Endothelial cell of umbilical vein (primary cell): ENCODE measurements at regions not wholly inside any gene's neighbourhood (a gene's known extent, or its start where the extent isn't known, plus 50 kb on each side); places are given as distances from the start of the nearest gene placed in this dataset.

Experiments
- BruUV-seq: library from RNA; stranded (reverse); fragments of 400-500 nt; replicated peaks from 2 replicates; lab custom pipeline; 2021; lab: Mats Ljungman, UMichigan
- CTCF ChIA-PET: fragments of 300-600, 350-600 bp; sonication (Branson Sonifier 250); formaldehyde crosslinking; loops from one replicate; lab custom pipeline; 2021; ENCODE audit warnings: antibody characterized with exemption, inconsistent platforms; lab: Charles Lee
- POLR2A ChIA-PET: fragments of 300-600, 350-600 bp; sonication (Branson Sonifier 250); formaldehyde crosslinking; loops from one replicate; lab custom pipeline; 2021; ENCODE audit warnings: antibody characterized with exemption, inconsistent platforms; lab: Charles Lee
- DNase-seq: peaks from one replicate; pipeline ENCODE4 v3.0.0-alpha.2; 2011; ENCODE audit warnings: low read depth, low spot score
- FAIRE-seq: peaks from 2 replicates; lab custom pipeline; 2011; peaks lifted over from hg19 to GRCh38; lab: Jason Lieb, UNC
- H2AFZ ChIP-seq: 2 replicates; pipeline ENCODE4 v1.6.0; 2012; ENCODE audit warnings: low read depth, low read length, control low read depth, inconsistent platforms
- H3K27ac ChIP-seq: 2 replicates; pipeline ENCODE4 v1.5.1; 2011; ENCODE audit warnings: low read depth, mild to moderate bottlenecking, control low read depth, low read length, moderate library complexity; ENCODE audit not compliant: insufficient read depth
- H3K27me3 ChIP-seq, 2 experiments: 2 replicates each; pipeline versions ENCODE4 v1.6.0 to v1.6.1; 2011; ENCODE audit warnings: low read length in 2 of 2, mixed read lengths in 1 of 2; ENCODE audit not compliant: control insufficient read depth in 2 of 2, insufficient read depth in 2 of 2
- H3K36me3 ChIP-seq, 2 experiments: 2 replicates in 1 of 2; 3 replicates in 1 of 2; pipeline ENCODE4 v1.5.1; 2011; ENCODE audit warnings: low read length in 2 of 2, mild to moderate bottlenecking in 1 of 2, moderate library complexity in 1 of 2; ENCODE audit not compliant: control insufficient read depth in 2 of 2, insufficient read depth in 2 of 2; ENCODE audit errors: extremely low read depth in 1 of 2
- H3K4me1 ChIP-seq: 3 replicates; pipeline ENCODE4 v1.5.1; 2011; ENCODE audit warnings: mild to moderate bottlenecking, low read length; ENCODE audit not compliant: control insufficient read depth, insufficient read depth; ENCODE audit errors: extremely low read depth
- H3K4me2 ChIP-seq: 2 replicates; pipeline ENCODE4 v1.6.1; 2011; ENCODE audit warnings: low read length, control low read depth, mixed read lengths; ENCODE audit not compliant: insufficient read depth
- H3K4me3 ChIP-seq, 3 experiments: fragments of 200-600 bp in 1 of 3; sonication (generic), shearing (Covaris generic) in 1 of 3; replicated peaks in 1 of 3; 2 replicates each; pipeline ENCODE4 v1.5.1; 2011 to 2016; ENCODE audit warnings: control low read depth in 3 of 3, low read length in 3 of 3, mild to moderate bottlenecking in 2 of 3, inconsistent platforms in 1 of 3, low read depth in 1 of 3, moderate library complexity in 1 of 3; ENCODE audit not compliant: insufficient read depth in 1 of 3
- H3K79me2 ChIP-seq: 2 replicates; pipeline ENCODE4 v1.6.0; 2012; ENCODE audit warnings: low read length, inconsistent platforms; ENCODE audit not compliant: control insufficient read depth, insufficient read depth
- H3K9ac ChIP-seq: replicated peaks from 2 replicates; pipeline ENCODE3; 2011; ENCODE audit warnings: low read length, control low read depth; ENCODE audit not compliant: insufficient read depth; ENCODE audit errors: extremely low read depth
- H3K9me1 ChIP-seq: replicated peaks from 3 replicates; pipeline ENCODE4 v1.6.0; 2011; ENCODE audit warnings: mild to moderate bottlenecking, low read length; ENCODE audit not compliant: control insufficient read depth, insufficient read depth; ENCODE audit errors: extremely low read depth
- H3K9me3 ChIP-seq: replicated peaks from 2 replicates; pipeline ENCODE4 v1.5.1; 2012; ENCODE audit warnings: low read length, inconsistent platforms; ENCODE audit not compliant: control insufficient read depth, insufficient read depth
- H4K20me1 ChIP-seq: replicated peaks from 2 replicates; pipeline ENCODE3; 2011; ENCODE audit warnings: mild to moderate bottlenecking, low read length; ENCODE audit not compliant: control insufficient read depth, insufficient read depth; ENCODE audit errors: extremely low read depth
- EZH2 ChIP-seq: IDR thresholded peaks from 2 replicates; pipeline ENCODE4 v1.6.1; 2012; ENCODE audit warnings: borderline replicate concordance, low read depth, mild to moderate bottlenecking, moderate library complexity, low read length, inconsistent platforms; ENCODE audit not compliant: severe bottlenecking
- FOS ChIP-seq: IDR thresholded peaks from 2 replicates; pipeline ENCODE4 v1.6.1; 2011; ENCODE audit warnings: mild to moderate bottlenecking, low read length, moderate library complexity, borderline replicate concordance; ENCODE audit not compliant: insufficient read depth
- GATA2 ChIP-seq: IDR thresholded peaks from 2 replicates; pipeline ENCODE4 v1.7.0; 2011; ENCODE audit warnings: low read depth, mild to moderate bottlenecking, moderate library complexity, mixed read lengths, low read length; ENCODE audit not compliant: insufficient read length, insufficient read depth
- JUN ChIP-seq: IDR thresholded peaks from 2 replicates; pipeline ENCODE4 v1.6.1; 2011; ENCODE audit warnings: borderline replicate concordance, low read depth; ENCODE audit not compliant: insufficient read length, insufficient read depth
- MAX ChIP-seq: IDR thresholded peaks from 2 replicates; pipeline ENCODE4 v1.6.1; 2011; ENCODE audit not compliant: insufficient read depth, insufficient read length
- MYC ChIP-seq: IDR thresholded peaks from one replicate; pipeline ENCODE4 v1.6.1; 2011; ENCODE audit warnings: mild to moderate bottlenecking, low read depth, low read length
- POLR2A ChIP-seq: IDR thresholded peaks from 2 replicates; pipeline ENCODE4 v1.6.1; 2012; ENCODE audit warnings: low read depth, mild to moderate bottlenecking, control low read depth, low read length
- POLR2AphosphoS5 ChIP-seq: IDR thresholded peaks from 2 replicates; pipeline ENCODE4 v1.6.1; 2012; ENCODE audit warnings: low read depth, mild to moderate bottlenecking, control low read depth, low read length, moderate library complexity; ENCODE audit not compliant: insufficient read depth
- dilution Hi-C: fragments of 300-500 bp; cut with MboI; formaldehyde crosslinking; loops from one replicate; pipeline ENCODE4 v1.15.0; 2019; ENCODE audit warnings: low sequenced_read_pairs; ENCODE audit not compliant: extremely low pct_ligation_motif_present
- intact Hi-C: fragments of 100-400 bp; cut with micrococcal nuclease; formaldehyde crosslinking; loops from one replicate; pipeline ENCODE4 v1.10.0; 2022
- TF ChIP-seq, protein P1 (sequence below), 2 donors: IDR thresholded peaks; 1 replicate in 1 of 2; 2 replicates in 1 of 2; pipeline ENCODE4 v1.5.1; 2011; ENCODE audit warnings: low read length in 2 of 2, mild to moderate bottlenecking in 2 of 2, moderate library complexity in 2 of 2, control low read depth in 1 of 2, inconsistent platforms in 1 of 2, low read depth in 1 of 2; ENCODE audit not compliant: insufficient read depth in 1 of 2; ENCODE audit errors: extremely low read depth in 1 of 2

GRCh38 chr18:28666216-28666615, 489.3 kb upstream of the CDH2 start:
- H3K4me2 ChIP-seq: no peak overlapping the region
- no peaks in the 10 kb centered on the region for H3K36me3 ChIP-seq
- DNase-seq (peak; percentile 73), FAIRE-seq (no peak)
- H3K9me1 ChIP-seq: no peaks in the 10 kb centered on the region
- ChIA-PET POLR2A (no interaction called here), CTCF (interaction anchor here (1.1 kb wide), 1 partner anchor 8 kb away, joined by 3 read pairs; no protein-coding TSS in a partner anchor)
- intact Hi-C loops (no loop called here), dilution Hi-C loops (no loop called here)
- no peak overlapping the region for H3K4me3 ChIP-seq
- H3K9me3 ChIP-seq: no peaks in the 10 kb centered on the region
- no peaks in the 10 kb centered on the region for H4K20me1 ChIP-seq
- BruUV-seq: no TSS peak
- H3K4me1 ChIP-seq: no peaks in the 10 kb centered on the region
- H3K27ac ChIP-seq: no peak overlapping the region
- H3K79me2 ChIP-seq: no peaks in the 10 kb centered on the region
- TF ChIP-seq EZH2 (no peak), MAX (no peak), FOS (no peak), JUN (no peak), MYC (no peak), POLR2A (no peak), POLR2AphosphoS5 (no peak), GATA2 (no peak)
- TF ChIP-seq, protein P1, sequence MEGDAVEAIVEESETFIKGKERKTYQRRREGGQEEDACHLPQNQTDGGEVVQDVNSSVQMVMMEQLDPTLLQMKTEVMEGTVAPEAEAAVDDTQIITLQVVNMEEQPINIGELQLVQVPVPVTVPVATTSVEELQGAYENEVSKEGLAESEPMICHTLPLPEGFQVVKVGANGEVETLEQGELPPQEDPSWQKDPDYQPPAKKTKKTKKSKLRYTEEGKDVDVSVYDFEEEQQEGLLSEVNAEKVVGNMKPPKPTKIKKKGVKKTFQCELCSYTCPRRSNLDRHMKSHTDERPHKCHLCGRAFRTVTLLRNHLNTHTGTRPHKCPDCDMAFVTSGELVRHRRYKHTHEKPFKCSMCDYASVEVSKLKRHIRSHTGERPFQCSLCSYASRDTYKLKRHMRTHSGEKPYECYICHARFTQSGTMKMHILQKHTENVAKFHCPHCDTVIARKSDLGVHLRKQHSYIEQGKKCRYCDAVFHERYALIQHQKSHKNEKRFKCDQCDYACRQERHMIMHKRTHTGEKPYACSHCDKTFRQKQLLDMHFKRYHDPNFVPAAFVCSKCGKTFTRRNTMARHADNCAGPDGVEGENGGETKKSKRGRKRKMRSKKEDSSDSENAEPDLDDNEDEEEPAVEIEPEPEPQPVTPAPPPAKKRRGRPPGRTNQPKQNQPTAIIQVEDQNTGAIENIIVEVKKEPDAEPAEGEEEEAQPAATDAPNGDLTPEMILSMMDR (IDR thresholded peaks at IDR 0.05; ENCODE audit: extremely low read depth in 1 of 2, insufficient read depth in 1 of 2, low read depth in 1 of 2, low read length in 2 of 2): no peak
- H3K9ac ChIP-seq: no peak overlapping the region
- H3K27me3 ChIP-seq: no peaks in the 10 kb centered on the region
- no peak overlapping the region for H2AFZ ChIP-seq
